Effector memory CD8-positive, alpha-beta T cell (primary cell): ENCODE measurements at regions not wholly inside any gene's neighbourhood (a gene's known extent, or its start where the extent isn't known, plus 50 kb on each side); places are given as distances from the start of the nearest gene placed in this dataset.

Source experiments
- ATAC-seq: fragments of 150-1000 bp; cut with Tn5 transposase; replicated peaks from 2 replicates; pipeline ENCODE4 v1.10.0; 2021; ENCODE audit warnings: mild to moderate bottlenecking, moderate library complexity
- DNase-seq, 3 experiments: peaks; one replicate each; pipeline ENCODE4 v3.0.0; 2021
- H3K27ac Mint-ChIP-seq, 2 donors: one replicate each; pipeline ENCODE4 v1.8.0; 2022; ENCODE audit warnings: mild to moderate bottlenecking in 2 of 2, mixed read lengths in 2 of 2, moderate library complexity in 2 of 2
- H3K27me3 Mint-ChIP-seq, 2 donors: one replicate each; pipeline ENCODE4 v1.8.0; 2022; ENCODE audit warnings: mixed read lengths in 2 of 2
- H3K36me3 Mint-ChIP-seq: one replicate; pipeline ENCODE4 v1.8.0; 2022; ENCODE audit warnings: mild to moderate bottlenecking, moderate library complexity, mixed read lengths; ENCODE audit not compliant: insufficient read depth
- H3K4me1 Mint-ChIP-seq, 2 donors: one replicate each; pipeline ENCODE4 v1.8.0; 2022; ENCODE audit warnings: low read depth in 2 of 2, mixed read lengths in 2 of 2
- H3K4me3 Mint-ChIP-seq, 2 donors: one replicate each; pipeline ENCODE4 v1.8.0; 2022; ENCODE audit warnings: mild to moderate bottlenecking in 2 of 2, mixed read lengths in 2 of 2, moderate library complexity in 2 of 2
- H3K9me3 Mint-ChIP-seq, 2 donors: one replicate each; pipeline ENCODE4 v1.8.0; 2022; ENCODE audit warnings: mixed read lengths in 2 of 2

DNA sequence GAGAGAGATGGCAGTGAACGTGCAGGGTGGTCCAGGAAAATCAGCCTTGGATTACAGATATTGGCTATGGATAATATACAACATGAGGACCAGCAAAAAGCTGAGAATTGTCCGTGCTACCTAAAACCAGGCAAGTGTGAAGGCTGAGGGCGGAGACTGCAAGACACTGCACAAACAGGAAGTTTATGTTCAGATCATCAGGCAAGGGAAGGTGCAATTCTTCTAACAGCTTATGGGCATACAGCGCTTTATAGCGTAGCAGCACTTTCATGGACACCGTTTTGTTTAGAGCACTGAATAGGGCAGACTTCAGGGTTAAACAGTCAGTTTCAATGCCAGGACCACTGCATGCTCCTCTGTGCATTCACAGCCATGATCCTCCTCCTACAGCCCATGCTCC, 93.1 kb upstream of the TMEM45B start:
- H3K36me3 Mint-ChIP-seq: no peaks in the 10 kb centered on the region
- no peaks in the 10 kb centered on the region for H3K9me3 Mint-ChIP-seq
- no peak overlapping the region for H3K4me3 Mint-ChIP-seq
- H3K27ac Mint-ChIP-seq: peak overlapping the region in 1 of 2 donors; percentile 13
- H3K4me1 Mint-ChIP-seq: peaks cover 0 to 3% of the 10 kb centered on the region in 2 donors
- DNase-seq (no peak), ATAC-seq (no peak)
- H3K27me3 Mint-ChIP-seq: peaks cover 0 to 37% of the 10 kb centered on the region in 2 donors

DNA sequence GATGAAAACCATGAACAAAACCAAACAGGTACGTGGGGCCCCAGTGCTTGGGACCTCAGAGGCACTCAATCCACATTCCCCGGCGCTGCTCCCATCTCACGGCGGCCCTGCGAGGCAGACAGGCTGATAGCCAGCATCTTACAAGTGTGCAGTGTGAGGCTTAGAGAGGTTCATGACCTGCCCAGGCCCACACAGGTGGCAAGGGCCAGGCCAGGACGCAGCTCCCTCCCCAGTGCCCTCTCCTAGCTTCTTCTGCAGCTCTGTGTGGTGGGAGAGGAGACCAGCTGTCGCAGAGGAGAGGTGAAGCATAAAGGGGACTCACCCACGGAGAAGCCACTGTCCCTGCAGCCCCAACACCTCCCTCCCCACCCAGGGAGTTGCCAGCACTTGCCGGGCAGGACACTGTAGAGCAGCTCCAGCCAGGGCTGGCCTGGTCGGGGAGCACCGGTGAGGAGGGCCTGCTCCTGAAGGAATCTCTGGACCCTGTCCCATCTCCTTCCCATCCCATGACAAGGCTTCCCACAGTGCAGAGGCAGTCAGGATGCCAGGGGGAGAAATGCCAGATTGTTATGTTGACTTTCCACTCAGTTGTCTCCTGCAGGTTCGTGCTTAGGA, 92.4 kb upstream of the TMEM45B start:
- ATAC-seq (no peak), DNase-seq (no peak)
- Mint-ChIP-seq H3K9me3 (no peaks in the 10 kb centered on the region), H3K4me3 (no peak overlapping the region), H3K27me3 (peaks cover 0 to 44% of the 10 kb centered on the region in 2 donors), H3K36me3 (no peaks in the 10 kb centered on the region), H3K4me1 (peaks cover 0 to 3% of the 10 kb centered on the region in 2 donors), H3K27ac (no peak overlapping the region)

DNA sequence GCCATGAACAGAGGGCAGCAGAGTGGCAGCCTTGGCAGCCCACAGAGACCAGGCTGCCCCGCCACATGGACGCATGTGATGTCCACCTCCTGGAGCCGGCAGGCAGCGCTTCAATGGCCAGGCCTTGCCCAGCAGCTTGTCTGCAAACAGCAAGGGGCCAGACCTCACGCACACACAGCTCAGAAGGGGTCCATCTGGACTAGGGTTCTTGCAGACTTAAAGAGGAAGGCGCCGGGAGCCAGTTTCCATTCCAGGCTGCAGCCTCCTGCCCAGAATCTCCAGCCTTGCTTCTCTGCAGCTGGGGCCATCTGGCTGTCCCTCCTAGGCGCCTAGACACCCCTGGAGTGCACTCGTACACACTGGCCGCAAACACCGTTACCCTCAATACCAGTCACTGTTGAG, 91.9 kb upstream of the TMEM45B start:
- peaks cover 0 to 3% of the 10 kb centered on the region in 2 donors for H3K4me1 Mint-ChIP-seq
- H3K27ac Mint-ChIP-seq: no peak overlapping the region
- ATAC-seq (no peak), DNase-seq (no peak)
- H3K27me3 Mint-ChIP-seq: peaks cover 0 to 49% of the 10 kb centered on the region in 2 donors
- no peaks in the 10 kb centered on the region for H3K36me3 Mint-ChIP-seq
- H3K9me3 Mint-ChIP-seq: no peaks in the 10 kb centered on the region
- no peak overlapping the region for H3K4me3 Mint-ChIP-seq

DNA sequence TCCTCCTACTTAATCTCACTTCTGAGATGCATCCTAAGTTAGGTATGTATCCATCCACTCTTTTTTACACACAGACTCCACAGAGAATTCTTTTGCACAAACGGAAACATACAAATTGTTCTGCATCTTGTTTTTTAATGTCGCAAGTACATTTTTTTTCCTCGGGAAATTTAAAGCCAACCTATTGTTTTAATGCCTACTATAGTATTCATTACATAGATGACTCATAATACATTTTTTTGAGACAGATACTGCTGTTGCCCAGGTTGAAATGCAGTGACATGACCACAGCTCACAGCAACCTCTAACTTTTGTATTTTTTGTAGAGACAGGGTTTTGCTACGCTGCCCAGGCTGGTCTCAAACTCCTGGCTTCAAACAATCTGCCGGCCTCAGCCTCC, 90.8 kb upstream of the TMEM45B start:
- peaks cover 6 to 60% of the 10 kb centered on the region in 2 donors for H3K27me3 Mint-ChIP-seq

DNA sequence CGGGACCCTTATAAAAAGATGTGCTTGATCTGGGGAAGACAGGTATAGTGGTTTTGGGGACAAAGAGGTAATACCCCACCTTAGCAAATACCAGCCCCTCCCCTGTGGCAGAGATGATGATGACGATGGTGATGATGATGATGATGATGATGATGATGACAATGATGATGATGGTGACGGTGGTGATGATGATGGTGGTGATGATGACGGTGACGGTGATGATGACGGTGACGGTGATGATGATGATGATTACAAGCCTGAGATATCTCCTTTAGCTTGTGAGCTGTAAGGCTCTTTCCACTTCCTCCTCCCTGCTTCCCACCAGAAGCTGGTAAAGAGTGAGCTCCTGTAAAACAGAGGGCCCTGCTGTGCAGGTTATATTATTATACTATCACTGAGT, 89.5 kb upstream of the TMEM45B start:
- Mint-ChIP-seq H3K27me3 (peaks cover 14 to 61% of the 10 kb centered on the region in 2 donors), H3K4me1 (peaks cover 0 to 3% of the 10 kb centered on the region in 2 donors), H3K4me3 (no peak overlapping the region), H3K9me3 (no peaks in the 10 kb centered on the region), H3K27ac (no peak overlapping the region), H3K36me3 (no peaks in the 10 kb centered on the region)
- DNase-seq (no peak), ATAC-seq (no peak)

More for the DNA sequence above, 90.8 kb upstream of the TMEM45B start:
- H3K27ac Mint-ChIP-seq: no peak overlapping the region
- peaks cover 0 to 3% of the 10 kb centered on the region in 2 donors for H3K4me1 Mint-ChIP-seq
- DNase-seq (no peak), ATAC-seq (no peak)
- no peaks in the 10 kb centered on the region for H3K9me3 Mint-ChIP-seq
- no peak overlapping the region for H3K4me3 Mint-ChIP-seq
- no peaks in the 10 kb centered on the region for H3K36me3 Mint-ChIP-seq

DNA sequence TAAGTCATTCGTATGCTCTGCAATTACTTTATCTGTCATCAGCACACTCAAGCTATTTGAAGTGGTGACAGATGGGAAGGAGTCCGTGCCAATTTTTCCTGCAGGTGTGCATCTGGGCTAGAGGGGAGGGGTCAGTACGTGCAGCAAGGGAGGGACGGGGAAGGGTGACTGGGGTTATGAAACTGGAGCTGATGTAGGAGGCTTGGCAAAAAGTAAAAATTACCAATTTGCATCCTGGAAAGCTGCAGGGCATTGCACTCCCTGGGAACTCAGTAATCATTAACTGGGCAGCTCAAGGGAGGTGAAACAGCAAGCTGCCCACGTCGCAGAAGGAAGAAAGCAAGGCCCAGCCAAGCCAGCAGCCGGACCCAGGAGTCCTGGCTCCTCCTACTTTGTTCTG, 87.1 kb upstream of the TMEM45B start:
- no peaks in the 10 kb centered on the region for H3K9me3 Mint-ChIP-seq
- H3K27ac Mint-ChIP-seq: no peak overlapping the region
- no peak for ATAC-seq
- H3K4me1 Mint-ChIP-seq: no peaks in the 10 kb centered on the region
- DNase-seq: no peak
- H3K4me3 Mint-ChIP-seq: no peak overlapping the region
- H3K36me3 Mint-ChIP-seq: peaks cover 1% of the 10 kb centered on the region
- peaks cover 18 to 71% of the 10 kb centered on the region in 2 donors for H3K27me3 Mint-ChIP-seq

DNA sequence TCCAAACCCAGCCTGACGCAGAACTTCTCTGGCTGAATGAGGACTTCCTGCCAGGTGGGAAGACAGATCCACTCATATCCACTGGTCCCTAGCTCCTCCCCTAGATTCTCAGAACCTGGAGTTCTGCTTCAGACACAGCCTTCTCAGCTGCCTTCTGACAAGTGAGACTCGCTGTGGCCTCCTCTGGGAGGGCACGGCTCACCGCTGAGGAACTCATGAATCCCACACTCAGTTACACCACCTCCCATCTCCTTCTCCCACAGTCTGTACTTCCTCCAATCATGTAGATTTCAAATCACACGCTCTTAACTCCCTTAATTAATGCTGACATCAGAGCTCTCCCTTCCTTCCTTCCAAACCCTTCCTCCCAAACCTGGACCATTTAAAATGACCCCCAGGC, 86.4 kb upstream of the TMEM45B start:
- DNase-seq (no peak), ATAC-seq (no peak)
- no peak overlapping the region for H3K4me3 Mint-ChIP-seq
- H3K4me1 Mint-ChIP-seq: no peaks in the 10 kb centered on the region
- peaks cover 3% of the 10 kb centered on the region for H3K36me3 Mint-ChIP-seq
- H3K9me3 Mint-ChIP-seq: no peaks in the 10 kb centered on the region
- peaks cover 24 to 76% of the 10 kb centered on the region in 2 donors for H3K27me3 Mint-ChIP-seq
- H3K27ac Mint-ChIP-seq: no peak overlapping the region

DNA sequence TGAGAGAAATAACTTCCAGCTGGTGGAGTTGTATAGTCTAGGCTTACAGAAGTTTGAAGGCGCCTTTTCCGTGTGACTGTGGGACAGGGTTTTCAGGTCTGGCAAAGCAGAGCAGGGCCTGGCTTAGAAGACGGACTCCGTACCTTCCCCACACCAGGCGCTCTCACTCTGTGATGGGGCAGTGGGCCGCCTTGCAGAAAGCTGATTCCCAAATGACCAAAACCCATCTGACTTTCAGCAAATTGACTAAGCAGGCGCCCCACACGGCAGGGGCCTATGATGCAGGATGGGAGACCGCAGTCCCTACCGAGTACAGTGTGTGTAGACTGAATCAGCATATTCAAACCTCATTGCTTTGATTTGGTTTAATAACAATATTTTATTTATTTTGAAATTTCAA, 85.8 kb upstream of the TMEM45B start:
- Mint-ChIP-seq H3K4me1 (no peaks in the 10 kb centered on the region), H3K36me3 (peaks cover 3% of the 10 kb centered on the region), H3K27ac (no peak overlapping the region), H3K9me3 (no peaks in the 10 kb centered on the region), H3K4me3 (no peak overlapping the region), H3K27me3 (peaks cover 28 to 78% of the 10 kb centered on the region in 2 donors)
- DNase-seq: no peak
- ATAC-seq: no peak

DNA sequence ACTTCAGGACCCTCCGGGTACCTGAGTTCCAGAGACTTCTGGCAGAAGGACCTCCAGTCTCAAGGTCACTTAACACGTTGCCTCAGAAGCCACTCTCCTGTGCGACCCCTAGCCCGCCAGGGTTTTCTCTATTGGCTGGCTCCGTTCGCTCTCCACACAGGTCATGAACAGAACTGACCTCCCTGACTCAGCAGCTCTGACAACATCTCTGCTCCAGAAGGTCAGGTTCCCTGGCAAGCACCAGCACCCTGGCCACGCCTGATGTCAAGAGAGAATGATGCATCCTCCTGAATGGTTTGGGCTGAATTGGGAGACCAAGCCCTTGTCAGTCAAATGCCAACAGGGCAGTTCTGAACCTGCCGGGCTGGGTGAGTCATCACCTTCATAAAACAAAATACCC, 84.3 kb upstream of the TMEM45B start:
- no peak for ATAC-seq
- H3K36me3 Mint-ChIP-seq: peaks cover 3% of the 10 kb centered on the region
- no peak overlapping the region for H3K27ac Mint-ChIP-seq

DNA sequence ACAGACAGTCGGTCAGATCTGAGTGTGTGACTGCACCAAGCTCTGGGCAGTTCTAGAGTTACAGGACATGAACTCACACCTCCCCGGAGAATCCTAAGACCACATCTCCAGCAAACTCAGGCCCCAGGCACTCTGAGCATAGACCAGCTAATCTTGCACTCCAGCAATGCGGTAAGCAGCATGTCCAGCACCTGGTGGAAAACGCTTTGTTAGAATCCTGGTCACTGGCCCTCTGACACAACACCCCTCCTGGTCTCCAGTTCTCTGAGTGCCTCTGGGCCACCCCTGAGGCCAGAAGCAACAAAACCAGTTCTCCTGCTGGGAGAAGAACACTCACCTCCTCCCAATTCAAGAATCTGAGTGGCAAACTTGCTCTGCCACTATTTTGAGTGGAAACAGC, 82.7 kb upstream of the TMEM45B start:
- no peak for DNase-seq
- Mint-ChIP-seq H3K36me3 (peaks cover 3% of the 10 kb centered on the region), H3K4me1 (no peaks in the 10 kb centered on the region), H3K9me3 (no peaks in the 10 kb centered on the region), H3K27me3 (peaks cover 28 to 69% of the 10 kb centered on the region in 2 donors), H3K27ac (no peak overlapping the region), H3K4me3 (no peak overlapping the region)
- ATAC-seq: no peak

More for the DNA sequence above, 84.3 kb upstream of the TMEM45B start:
- Mint-ChIP-seq H3K4me1 (no peaks in the 10 kb centered on the region), H3K9me3 (no peaks in the 10 kb centered on the region), H3K4me3 (no peak overlapping the region), H3K27me3 (peaks cover 28 to 69% of the 10 kb centered on the region in 2 donors)
- DNase-seq: no peak

DNA sequence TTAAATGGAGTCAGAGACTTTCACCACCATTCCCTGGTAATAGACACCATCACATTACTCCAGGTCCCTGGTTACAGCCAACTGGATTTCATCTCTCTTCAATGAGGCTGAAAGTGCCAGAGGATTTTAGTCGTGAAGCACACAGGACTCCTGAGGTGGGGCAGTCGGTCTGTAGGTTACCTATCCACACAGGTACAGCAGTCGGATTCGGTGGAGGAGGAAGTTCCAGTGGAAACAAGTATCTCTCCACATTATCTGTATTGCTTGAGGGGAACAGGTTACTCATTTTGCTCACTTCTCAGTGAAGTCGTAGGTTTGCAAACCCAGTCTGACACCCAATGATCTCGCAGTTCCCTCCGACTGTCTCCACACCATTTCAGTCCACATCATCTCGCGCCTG, 82.3 kb upstream of the TMEM45B start:
- no peak for DNase-seq
- no peak overlapping the region for H3K4me3 Mint-ChIP-seq
- H3K27ac Mint-ChIP-seq: no peak overlapping the region
- H3K4me1 Mint-ChIP-seq: no peaks in the 10 kb centered on the region
- peaks cover 3% of the 10 kb centered on the region for H3K36me3 Mint-ChIP-seq
- no peaks in the 10 kb centered on the region for H3K9me3 Mint-ChIP-seq
- H3K27me3 Mint-ChIP-seq: peaks cover 30 to 69% of the 10 kb centered on the region in 2 donors
- ATAC-seq: no peak

DNA sequence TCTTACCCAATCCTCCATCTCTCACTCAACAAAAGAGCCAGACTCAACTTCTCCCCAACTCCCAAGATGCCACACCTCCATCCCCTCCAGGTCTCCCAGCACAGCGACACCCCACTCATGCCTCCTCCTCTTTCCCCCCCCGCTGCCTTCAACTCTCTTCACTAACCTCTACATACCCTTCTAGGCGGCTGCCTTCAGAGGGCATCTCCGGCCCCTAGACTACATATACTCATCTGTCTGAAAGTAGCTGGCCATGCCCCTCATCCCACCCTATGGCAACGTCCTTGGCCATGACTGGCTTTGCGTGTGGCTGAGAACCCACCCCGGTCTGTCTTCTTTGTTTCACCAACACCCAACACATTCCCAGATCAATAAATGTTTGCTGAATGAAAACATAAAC, 81.7 kb upstream of the TMEM45B start:
- no peak overlapping the region for H3K4me3 Mint-ChIP-seq
- no peaks in the 10 kb centered on the region for H3K4me1 Mint-ChIP-seq
- no peak overlapping the region for H3K27ac Mint-ChIP-seq
- DNase-seq (no peak), ATAC-seq (no peak)
- no peaks in the 10 kb centered on the region for H3K9me3 Mint-ChIP-seq
- peaks cover 34 to 64% of the 10 kb centered on the region in 2 donors for H3K27me3 Mint-ChIP-seq
- H3K36me3 Mint-ChIP-seq: peaks cover 3% of the 10 kb centered on the region

DNA sequence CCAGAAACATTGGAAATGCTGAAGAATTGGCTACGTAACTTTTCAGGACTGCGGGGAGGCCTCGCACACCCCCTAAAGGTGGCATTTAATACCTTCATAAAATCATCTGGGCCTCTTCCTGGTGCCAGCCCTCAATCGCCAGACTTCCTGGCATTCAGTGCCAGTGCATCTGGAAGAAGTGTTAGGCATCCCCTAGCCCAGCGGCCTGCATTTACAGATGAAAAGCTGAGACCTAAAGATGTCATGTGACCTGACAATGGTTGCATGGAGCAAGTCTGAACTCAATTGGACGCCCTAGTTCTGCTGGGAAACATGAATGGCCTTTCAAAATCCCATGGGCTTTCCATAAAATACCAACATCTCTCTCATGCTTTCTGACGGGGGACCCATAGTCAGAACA, 81.0 kb upstream of the TMEM45B start:
- ATAC-seq (no peak), DNase-seq (no peak)
- Mint-ChIP-seq H3K4me1 (no peaks in the 10 kb centered on the region), H3K27ac (no peak overlapping the region), H3K36me3 (peaks cover 3% of the 10 kb centered on the region), H3K27me3 (peaks cover 29 to 64% of the 10 kb centered on the region in 2 donors), H3K4me3 (no peak overlapping the region), H3K9me3 (no peaks in the 10 kb centered on the region)

DNA sequence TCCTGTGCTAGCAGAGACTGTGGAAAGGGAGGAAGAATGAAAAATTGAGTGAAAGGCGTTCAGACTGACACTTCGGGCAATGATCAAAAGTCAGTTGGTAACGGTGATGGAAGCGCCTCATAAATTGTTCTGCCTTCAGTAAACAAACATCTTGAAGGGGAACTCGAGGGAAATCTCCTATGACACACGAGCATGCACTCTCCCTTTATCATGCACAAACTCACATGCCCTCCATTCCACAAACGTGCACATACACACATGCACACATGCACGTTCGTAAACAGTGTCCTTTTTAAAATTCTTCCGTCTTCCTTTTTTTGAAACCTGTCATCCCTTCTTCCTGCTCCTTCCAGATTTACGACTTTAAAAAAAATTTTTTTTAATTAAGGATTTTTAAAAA, 77.8 kb upstream of the TMEM45B start:
- DNase-seq (no peak), ATAC-seq (no peak)
- peaks cover 3% of the 10 kb centered on the region for H3K36me3 Mint-ChIP-seq
- no peak overlapping the region for H3K27ac Mint-ChIP-seq
- no peaks in the 10 kb centered on the region for H3K4me1 Mint-ChIP-seq
- peaks cover 26 to 57% of the 10 kb centered on the region in 2 donors for H3K27me3 Mint-ChIP-seq
- no peaks in the 10 kb centered on the region for H3K9me3 Mint-ChIP-seq
- no peak overlapping the region for H3K4me3 Mint-ChIP-seq
